Nephron progenitor cell (in vitro differentiated cells): ENCODE measurements at regions not wholly inside any gene's neighbourhood (a gene's known extent, or its start where the extent isn't known, plus 50 kb on each side); places are given as distances from the start of the nearest gene placed in this dataset.

Experiments
- DNase-seq: peaks from one replicate; pipeline ENCODE4 v3.0.0; 2021
- H3K27ac Mint-ChIP-seq: 2 replicates; pipeline ENCODE4 v1.8.0; 2021; ENCODE audit warnings: mild to moderate bottlenecking, moderate library complexity, mixed read lengths
- H3K27me3 Mint-ChIP-seq: 2 replicates; pipeline ENCODE4 v1.8.0; 2021; ENCODE audit warnings: mild to moderate bottlenecking, low read depth, mixed read lengths; ENCODE audit not compliant: poor library complexity
- H3K36me3 Mint-ChIP-seq: 2 replicates; pipeline ENCODE4 v1.8.0; 2021; ENCODE audit warnings: low read depth, mixed read lengths
- H3K4me1 Mint-ChIP-seq: 2 replicates; pipeline ENCODE4 v1.8.0; 2021; ENCODE audit warnings: mixed read lengths
- H3K4me3 Mint-ChIP-seq: 2 replicates; pipeline ENCODE4 v1.8.0; 2021; ENCODE audit warnings: mild to moderate bottlenecking, moderate library complexity, mixed read lengths
- H3K9me3 Mint-ChIP-seq: 2 replicates; pipeline ENCODE4 v1.8.0; 2021; ENCODE audit warnings: mild to moderate bottlenecking, moderate library complexity, mixed read lengths
- TF ChIP-seq, protein P1 (sequence below): fragments of 200-600 bp; sonication (generic); IDR thresholded peaks from 2 replicates; pipeline ENCODE4 v1.5.0; 2021; ENCODE audit warnings: antibody characterized with exemption

DNA sequence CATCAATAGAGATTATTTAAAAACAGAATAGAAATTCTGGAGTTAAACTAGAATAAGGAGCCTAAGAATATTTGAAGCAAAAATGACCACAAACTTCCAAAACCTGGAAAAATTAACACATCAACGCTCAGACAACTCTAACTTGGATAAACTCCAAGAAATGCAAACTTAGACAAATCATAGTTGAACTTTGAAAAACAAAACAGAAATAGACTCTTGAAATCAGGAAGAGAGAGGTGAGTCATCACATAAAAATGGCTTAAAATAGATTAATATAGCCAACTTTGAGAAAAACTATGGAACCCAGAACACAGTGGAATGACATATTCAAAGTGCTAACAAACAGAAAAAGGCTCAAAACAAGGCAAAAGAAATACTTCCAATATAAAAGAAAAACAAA is 974.2 kb downstream of the JRKL start:
- Mint-ChIP-seq H3K27ac (no peak overlapping the region), H3K27me3 (peaks cover 10% of the 10 kb centered on the region), H3K4me3 (no peak overlapping the region), H3K36me3 (peaks cover 29% of the 10 kb centered on the region), H3K4me1 (no peaks in the 10 kb centered on the region), H3K9me3 (peaks cover 53% of the 10 kb centered on the region)
- TF ChIP-seq, protein P1, sequence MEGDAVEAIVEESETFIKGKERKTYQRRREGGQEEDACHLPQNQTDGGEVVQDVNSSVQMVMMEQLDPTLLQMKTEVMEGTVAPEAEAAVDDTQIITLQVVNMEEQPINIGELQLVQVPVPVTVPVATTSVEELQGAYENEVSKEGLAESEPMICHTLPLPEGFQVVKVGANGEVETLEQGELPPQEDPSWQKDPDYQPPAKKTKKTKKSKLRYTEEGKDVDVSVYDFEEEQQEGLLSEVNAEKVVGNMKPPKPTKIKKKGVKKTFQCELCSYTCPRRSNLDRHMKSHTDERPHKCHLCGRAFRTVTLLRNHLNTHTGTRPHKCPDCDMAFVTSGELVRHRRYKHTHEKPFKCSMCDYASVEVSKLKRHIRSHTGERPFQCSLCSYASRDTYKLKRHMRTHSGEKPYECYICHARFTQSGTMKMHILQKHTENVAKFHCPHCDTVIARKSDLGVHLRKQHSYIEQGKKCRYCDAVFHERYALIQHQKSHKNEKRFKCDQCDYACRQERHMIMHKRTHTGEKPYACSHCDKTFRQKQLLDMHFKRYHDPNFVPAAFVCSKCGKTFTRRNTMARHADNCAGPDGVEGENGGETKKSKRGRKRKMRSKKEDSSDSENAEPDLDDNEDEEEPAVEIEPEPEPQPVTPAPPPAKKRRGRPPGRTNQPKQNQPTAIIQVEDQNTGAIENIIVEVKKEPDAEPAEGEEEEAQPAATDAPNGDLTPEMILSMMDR = no peak
- no peak for DNase-seq

DNA sequence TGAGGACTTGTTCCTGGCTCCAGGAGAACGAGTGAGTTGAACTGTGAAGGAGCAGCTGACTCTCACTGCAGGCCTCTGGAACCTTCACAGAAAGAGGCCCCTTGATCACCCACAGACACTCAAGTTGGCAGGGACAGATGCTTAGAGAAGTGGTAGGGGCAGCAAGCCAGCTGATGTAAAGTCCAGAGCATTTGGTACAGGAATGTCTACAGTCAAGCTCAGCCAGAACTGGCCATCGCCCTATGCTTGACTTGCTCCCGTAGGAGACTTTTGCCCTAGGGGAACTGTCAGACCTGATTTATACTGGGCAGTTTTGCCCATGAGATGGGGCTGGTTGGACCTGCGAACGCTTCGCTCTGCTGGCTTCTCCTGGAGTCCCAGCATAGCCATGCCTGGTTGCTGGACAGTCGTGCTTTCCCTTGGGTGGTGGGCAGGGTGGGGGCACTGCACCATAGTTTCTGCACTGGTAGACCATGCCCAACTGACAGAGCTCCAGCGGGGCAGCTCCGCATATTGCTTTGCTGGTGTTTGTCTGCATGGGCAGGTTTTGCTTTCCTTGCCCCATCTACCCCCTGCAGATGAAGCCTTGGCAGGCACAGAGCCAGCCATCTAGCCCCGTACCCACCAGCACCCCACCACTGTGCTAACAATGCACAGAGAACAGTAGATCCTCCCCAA is 977.7 kb downstream of the JRKL start:
- no peak for DNase-seq
- Mint-ChIP-seq H3K9me3 (peaks cover 74% of the 10 kb centered on the region), H3K4me3 (no peak overlapping the region), H3K4me1 (no peaks in the 10 kb centered on the region), H3K27ac (no peak overlapping the region), H3K27me3 (peaks cover 7% of the 10 kb centered on the region), H3K36me3 (peaks cover 29% of the 10 kb centered on the region)
- TF ChIP-seq, protein P1 = no peak

DNA sequence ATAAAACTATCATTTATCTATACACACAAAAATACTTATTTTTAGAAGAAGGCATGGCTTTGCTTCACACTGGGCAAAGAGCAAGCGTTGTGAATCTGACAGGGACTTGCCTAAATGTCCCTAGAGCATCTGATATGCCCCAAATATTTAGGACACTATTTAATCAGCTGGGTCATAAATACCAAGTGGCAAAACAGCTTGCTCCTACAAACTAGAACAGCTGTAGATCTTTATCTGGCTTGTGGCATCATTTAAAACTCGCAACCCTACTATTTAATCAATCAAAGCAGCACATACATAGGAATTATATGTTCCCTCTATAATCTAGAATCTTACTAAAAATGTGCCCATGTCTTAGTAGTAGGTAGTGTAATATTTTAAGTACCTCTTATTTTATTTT is 999.5 kb downstream of the JRKL start:
- no peaks in the 10 kb centered on the region for H3K36me3 Mint-ChIP-seq

DNA sequence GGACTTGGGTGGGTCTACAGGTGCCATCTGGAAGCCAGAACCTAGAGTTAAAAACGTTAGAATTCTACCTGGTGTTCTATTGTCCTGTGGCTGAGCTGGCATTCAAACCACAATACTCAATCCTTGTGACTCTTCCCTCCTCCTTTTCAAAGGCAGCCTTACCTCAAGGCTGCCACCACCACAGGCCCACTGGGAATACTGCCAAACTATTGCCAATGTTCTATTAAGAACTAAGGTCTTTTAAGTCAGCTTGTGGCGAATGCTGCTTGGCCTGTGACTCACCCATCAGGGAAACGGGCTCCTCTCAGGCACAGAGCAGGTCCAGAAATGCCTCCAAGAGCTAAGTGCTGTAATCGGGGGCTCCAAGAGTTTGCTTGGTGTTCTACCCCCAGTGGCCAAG is 1008.4 kb downstream of the JRKL start:
- DNase-seq = no peak
- Mint-ChIP-seq H3K4me1 (no peaks in the 10 kb centered on the region), H3K9me3 (peaks cover 13% of the 10 kb centered on the region), H3K27me3 (peaks cover 3% of the 10 kb centered on the region), H3K36me3 (no peaks in the 10 kb centered on the region), H3K27ac (no peak overlapping the region), H3K4me3 (no peak overlapping the region)
- TF ChIP-seq, protein P1 = no peak

More for the DNA sequence above, 999.5 kb downstream of the JRKL start:
- no peak for DNase-seq
- Mint-ChIP-seq H3K9me3 (peaks cover 8% of the 10 kb centered on the region), H3K4me3 (no peak overlapping the region), H3K27ac (no peak overlapping the region), H3K27me3 (peaks cover 3% of the 10 kb centered on the region), H3K4me1 (no peaks in the 10 kb centered on the region)
- TF ChIP-seq, protein P1 = no peak

DNA sequence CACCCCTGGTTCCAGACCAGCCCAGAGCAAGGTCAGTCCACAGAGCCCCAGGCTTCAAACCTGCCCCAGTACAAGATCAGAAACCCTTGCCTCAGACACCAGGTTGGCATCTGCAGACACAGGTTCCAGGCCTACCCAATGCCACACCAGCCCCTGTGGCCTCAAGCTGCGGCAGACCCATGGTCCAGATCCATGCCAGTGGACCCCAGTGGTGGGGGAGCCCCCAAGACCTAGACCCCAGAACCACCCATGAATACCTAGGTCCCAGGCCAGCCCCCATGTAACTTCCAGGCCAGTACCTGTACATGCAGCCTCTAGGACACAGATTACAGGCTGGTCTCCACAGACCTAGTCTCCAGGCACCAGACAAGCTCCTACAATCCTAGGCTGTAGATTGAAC is 1019.3 kb downstream of the JRKL start:
- Mint-ChIP-seq H3K9me3 (peaks cover 23% of the 10 kb centered on the region), H3K4me3 (no peak overlapping the region), H3K4me1 (no peaks in the 10 kb centered on the region), H3K27ac (no peak overlapping the region), H3K36me3 (no peaks in the 10 kb centered on the region), H3K27me3 (no peaks in the 10 kb centered on the region)
- DNase-seq = no peak
- TF ChIP-seq, protein P1 = no peak

DNA sequence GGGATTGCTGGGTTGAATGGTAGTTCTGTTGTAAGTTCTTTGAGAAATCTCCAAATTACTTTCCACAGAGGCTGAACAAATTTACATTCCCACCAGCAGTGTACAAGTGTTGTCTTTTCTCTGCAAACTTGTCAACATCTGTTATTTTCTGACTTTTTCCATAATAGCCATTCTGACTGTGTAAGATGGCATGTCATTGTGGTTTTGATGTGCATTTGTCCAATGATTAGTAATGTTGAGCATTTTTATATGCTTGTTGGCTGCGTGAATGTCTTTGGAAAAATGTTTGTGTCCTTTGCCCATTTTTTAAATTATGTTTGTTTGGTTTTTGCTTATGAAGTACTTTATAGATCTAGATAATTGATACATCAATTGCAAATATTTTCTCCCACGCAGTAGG is 1025.0 kb downstream of the JRKL start:
- TF ChIP-seq, protein P1 = no peak
- Mint-ChIP-seq H3K9me3 (peaks cover 10% of the 10 kb centered on the region), H3K36me3 (no peaks in the 10 kb centered on the region), H3K27ac (no peak overlapping the region), H3K27me3 (no peaks in the 10 kb centered on the region), H3K4me1 (no peaks in the 10 kb centered on the region), H3K4me3 (no peak overlapping the region)
- no peak for DNase-seq
